ENCODE measurements at regions not wholly inside any gene's neighbourhood (a gene's known extent, or its start where the extent isn't known, plus 50 kb on each side); places are given as distances from the start of the nearest gene placed in this dataset.

GRCh38 chr3:107323723-107324122 is 53.5 kb upstream of the CCDC54 start:
- TF ChIP-seq CTCF (conservative IDR thresholded peaks at IDR 0.05) = no peak
- Mint-ChIP-seq H3K36me3 (ENCODE audit: low read depth) (no peaks in the 10 kb centered on the region), H3K27me3 (ENCODE audit: insufficient read depth) (no peaks in the 10 kb centered on the region), H3K27ac (no peak overlapping the region), H3K4me1 (peaks cover 3% of the 10 kb centered on the region), H3K9me3 (no peaks in the 10 kb centered on the region), H3K4me3 (no peak overlapping the region)
- H3K9me3 ChIP-seq (ENCODE audit: control insufficient read depth, low read length) = no peaks in the 10 kb centered on the region
- DNase-seq = no peak
- WGBS, 2 experiments (ENCODE audit: insufficient coverage in 1 of 2, insufficient read length in 1 of 2) = 91 to 100% methylated on average over 2 of the region's 2 CpGs
- no peaks in the 10 kb centered on the region for H3K4me1 ChIP-seq (ENCODE audit: control insufficient read depth, insufficient read depth, low read length)
- H3K27me3 ChIP-seq (ENCODE audit: control insufficient read depth, insufficient read depth, low read length, poor library complexity, severe bottlenecking) = no peaks in the 10 kb centered on the region
- no peak overlapping the region for H3K27ac ChIP-seq (ENCODE audit: low read depth, low read length)
- H3K36me3 ChIP-seq (ENCODE audit: control insufficient read depth, insufficient read depth, low read length) = no peaks in the 10 kb centered on the region
- no peak overlapping the region for H3K9ac ChIP-seq (ENCODE audit: extremely low read depth, low read length, poor library complexity, severe bottlenecking)
- no peak overlapping the region for H3K4me3 ChIP-seq (ENCODE audit: low read length)

- Mint-ChIP-seq H3K9me3 (no peaks in the 10 kb centered on the region), H3K27me3 (ENCODE audit: insufficient read depth) (no peaks in the 10 kb centered on the region), H3K4me3 (no peak overlapping the region), H3K27ac (no peak overlapping the region), H3K36me3 (ENCODE audit: low read depth) (no peaks in the 10 kb centered on the region), H3K4me1 (peaks cover 3% of the 10 kb centered on the region)
- no peak for DNase-seq
- Histone ChIP-seq H3K4me1 (ENCODE audit: control insufficient read depth, insufficient read depth, low read length) (no peaks in the 10 kb centered on the region), H3K9ac (ENCODE audit: extremely low read depth, low read length, poor library complexity, severe bottlenecking) (no peak overlapping the region), H3K36me3 (ENCODE audit: control insufficient read depth, insufficient read depth, low read length) (no peaks in the 10 kb centered on the region), H3K4me3 (ENCODE audit: low read length) (no peak overlapping the region), H3K9me3 (ENCODE audit: control insufficient read depth, low read length) (no peaks in the 10 kb centered on the region), H3K27me3 (ENCODE audit: control insufficient read depth, insufficient read depth, low read length, poor library complexity, severe bottlenecking) (no peaks in the 10 kb centered on the region), H3K27ac (ENCODE audit: low read depth, low read length) (no peak overlapping the region)
- no peak for TF ChIP-seq CTCF (conservative IDR thresholded peaks at IDR 0.05)
- WGBS, 2 experiments (ENCODE audit: insufficient coverage in 1 of 2, insufficient read length in 1 of 2) = 77 to 87% methylated on average over 5 to 7 of the region's 7 CpGs
These were observed 51.8 kb upstream of the CCDC54 start for GRCh38 chr3:107325446-107325845.

Measured in endodermal cell (in vitro differentiated cells).